Ammon's horn (tissue), 1 donor: ENCODE measurements at regions not wholly inside any gene's neighbourhood (a gene's known extent, or its start where the extent isn't known, plus 50 kb on each side); places are given as distances from the start of the nearest gene placed in this dataset.

ENCODE experiments used
- DNase-seq: peaks from one replicate; pipeline ENCODE4 v3.0.0-alpha.2; 2016; ENCODE audit warnings: low spot score

GRCh38 chr15:85889956-85890619, 95.4 kb upstream of the KLHL25 start:
- no peak for DNase-seq

GRCh38 chr15:85890620-85890980, 95.9 kb upstream of the KLHL25 start:
- no peak for DNase-seq

- no peak for DNase-seq
Observed at GRCh38 chr15:85891470-85891869, 96.7 kb upstream of the KLHL25 start.

- no peak for DNase-seq
Observed at GRCh38 chr15:85892232-85892631, 97.5 kb upstream of the KLHL25 start.

GRCh38 chr15:85897207-85897894, 102.6 kb upstream of the KLHL25 start:
- no peak for DNase-seq

- DNase-seq = no peak
Observed at GRCh38 chr15:85897895-85898717, 103.4 kb upstream of the KLHL25 start.

GRCh38 chr15:85899927-85900326, 105.2 kb upstream of the KLHL25 start:
- no peak for DNase-seq

GRCh38 chr15:85905751-85906450, 111.2 kb upstream of the KLHL25 start:
- peak; percentile 7 for DNase-seq

- DNase-seq = no peak
Observed at GRCh38 chr15:85906640-85907039, 111.9 kb upstream of the KLHL25 start.

- peak; percentile 22 for DNase-seq
Observed at GRCh38 chr15:85910834-85911233, 116.1 kb upstream of the KLHL25 start.

GRCh38 chr15:85913461-85913860, 118.7 kb upstream of the KLHL25 start:
- peak; percentile 21 for DNase-seq

- DNase-seq = peak; percentile 22
Observed at GRCh38 chr15:85920956-85921355, 126.2 kb upstream of the KLHL25 start.

- no peak for DNase-seq
Observed at GRCh38 chr15:85924088-85924487, 129.4 kb upstream of the KLHL25 start.

GRCh38 chr15:85925649-85926237, 131.0 kb upstream of the KLHL25 start:
- no peak for DNase-seq

GRCh38 chr15:85926834-85927233, 132.1 kb upstream of the KLHL25 start:
- DNase-seq = no peak

- DNase-seq = no peak
Observed at GRCh38 chr15:85927931-85928537, 133.3 kb upstream of the KLHL25 start.

GRCh38 chr15:85929786-85930185, 135.1 kb upstream of the KLHL25 start:
- DNase-seq = no peak

- no peak for DNase-seq
Observed at GRCh38 chr15:85932391-85932790, 137.7 kb upstream of the KLHL25 start.

- no peak for DNase-seq
Observed at GRCh38 chr15:85934691-85935090, 140.0 kb upstream of the KLHL25 start.

- DNase-seq = no peak
Observed at GRCh38 chr15:85935182-85935581, 140.5 kb upstream of the KLHL25 start.

- DNase-seq = no peak
Observed at GRCh38 chr15:85937661-85938060, 142.0 kb upstream of the AGBL1 start.
